Hepatocyte (in vitro differentiated cells): ENCODE measurements at regions not wholly inside any gene's neighbourhood (a gene's known extent, or its start where the extent isn't known, plus 50 kb on each side); places are given as distances from the start of the nearest gene placed in this dataset.

ENCODE experiments used
- CTCF ChIP-seq: fragments of 200-600 bp; sonication (generic); IDR thresholded peaks from 2 replicates; pipeline ENCODE4 v1.5.1; 2016; ENCODE audit warnings: antibody characterized with exemption, mild to moderate bottlenecking; ENCODE audit not compliant: poor library complexity
- EZH2 ChIP-seq: fragments of 200-600 bp; sonication (generic); IDR thresholded peaks from 2 replicates; pipeline ENCODE4 v1.6.1; 2016; ENCODE audit warnings: antibody characterized with exemption, mild to moderate bottlenecking, borderline replicate concordance

GRCh38 chr2:18899725-18900124 is 310.4 kb upstream of the NT5C1B start:
- no peak for TF ChIP-seq CTCF
- no peak for TF ChIP-seq EZH2
